Superior temporal gyrus (tissue), 1 donor: ENCODE measurements at regions not wholly inside any gene's neighbourhood (a gene's known extent, or its start where the extent isn't known, plus 50 kb on each side); places are given as distances from the start of the nearest gene placed in this dataset.
A peak's percentile ranks its signal among the peaks of the same experiment; 100 is the strongest.
"Not testable (repeated sequence)": the region's sequence is repeated elsewhere in the genome, so short reads cannot be mapped to it uniquely, and the experiment has no call there.

ENCODE experiments used
- DNase-seq: peaks from one replicate; pipeline ENCODE4 v3.0.0-alpha.2; 2016; ENCODE audit errors: extremely low spot score

DNA sequence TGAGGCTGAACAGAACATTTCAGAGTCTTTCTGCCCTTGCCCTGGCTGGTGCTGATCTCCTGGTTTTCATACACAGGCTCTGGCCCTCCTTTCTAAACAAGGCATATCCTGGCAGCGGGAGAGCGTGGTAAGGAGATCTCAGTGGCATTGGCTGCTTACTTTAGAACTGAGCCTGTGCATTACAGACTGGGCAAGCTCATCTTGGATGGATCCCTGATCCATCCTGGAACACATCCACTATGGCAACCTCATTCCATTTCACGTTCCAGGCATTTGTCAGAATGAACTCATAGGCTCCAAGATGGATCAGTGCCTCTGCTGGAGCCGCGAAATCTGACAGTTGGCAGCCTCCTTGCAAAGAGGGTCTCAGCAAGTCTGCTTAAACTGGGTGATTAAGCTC, 224.5 kb upstream of the PELI2 start:
- DNase-seq = no peak

- no peak for DNase-seq
These were observed 221.2 kb upstream of the PELI2 start for GRCh38 chr14:55897031-55897430.

GRCh38 chr14:55898938-55899337, 219.3 kb upstream of the PELI2 start:
- no peak for DNase-seq

- DNase-seq = no peak
These were observed 218.7 kb upstream of the PELI2 start for GRCh38 chr14:55899531-55899930.

DNA sequence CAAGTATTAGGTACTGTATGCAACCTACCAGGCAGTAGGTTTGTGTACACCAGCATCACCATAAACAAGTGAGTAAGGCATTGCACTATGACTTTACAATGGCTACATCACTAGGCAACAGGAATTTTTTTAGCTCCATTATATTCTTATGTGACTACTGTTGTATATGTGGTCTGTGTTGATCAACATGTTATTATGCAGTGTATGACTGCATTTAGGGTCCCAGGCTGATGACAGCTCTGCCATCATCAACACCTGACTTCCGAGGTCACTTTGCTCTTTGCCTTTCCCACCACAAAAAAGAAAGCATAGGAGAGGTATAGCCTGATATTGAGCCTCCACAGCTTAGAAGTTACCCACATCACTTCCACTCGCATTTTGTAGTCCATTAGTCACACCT, 217.5 kb upstream of the PELI2 start:
- no peak for DNase-seq

GRCh38 chr14:55901291-55901690, 216.9 kb upstream of the PELI2 start:
- no peak for DNase-seq

- DNase-seq = no peak
These were observed 216.0 kb upstream of the PELI2 start for GRCh38 chr14:55902241-55902640.

DNA sequence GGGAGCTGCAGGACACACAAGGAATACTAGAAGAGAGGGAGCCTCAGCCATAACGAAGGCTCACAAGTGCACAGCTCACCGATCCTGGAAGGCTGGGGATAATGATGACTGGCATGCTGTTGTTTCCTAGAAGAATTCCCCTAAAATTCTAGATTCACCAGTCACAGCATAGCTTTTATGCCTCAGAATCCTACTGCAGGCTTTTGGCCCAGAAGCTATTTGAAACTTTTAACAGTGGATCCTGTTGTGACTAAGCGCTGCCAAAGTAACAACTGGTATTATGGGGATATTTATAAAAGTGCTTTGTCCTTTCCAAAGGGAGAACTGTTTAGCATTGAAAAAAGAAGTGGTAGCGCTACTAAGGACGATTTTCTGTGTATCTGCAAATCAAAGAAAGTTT, 214.1 kb upstream of the PELI2 start:
- peak; percentile 38 for DNase-seq

- DNase-seq = no peak
These were observed 210.1 kb upstream of the PELI2 start for GRCh38 chr14:55908106-55908505.

GRCh38 chr14:55909879-55910278, 208.3 kb upstream of the PELI2 start:
- no peak for DNase-seq

DNA sequence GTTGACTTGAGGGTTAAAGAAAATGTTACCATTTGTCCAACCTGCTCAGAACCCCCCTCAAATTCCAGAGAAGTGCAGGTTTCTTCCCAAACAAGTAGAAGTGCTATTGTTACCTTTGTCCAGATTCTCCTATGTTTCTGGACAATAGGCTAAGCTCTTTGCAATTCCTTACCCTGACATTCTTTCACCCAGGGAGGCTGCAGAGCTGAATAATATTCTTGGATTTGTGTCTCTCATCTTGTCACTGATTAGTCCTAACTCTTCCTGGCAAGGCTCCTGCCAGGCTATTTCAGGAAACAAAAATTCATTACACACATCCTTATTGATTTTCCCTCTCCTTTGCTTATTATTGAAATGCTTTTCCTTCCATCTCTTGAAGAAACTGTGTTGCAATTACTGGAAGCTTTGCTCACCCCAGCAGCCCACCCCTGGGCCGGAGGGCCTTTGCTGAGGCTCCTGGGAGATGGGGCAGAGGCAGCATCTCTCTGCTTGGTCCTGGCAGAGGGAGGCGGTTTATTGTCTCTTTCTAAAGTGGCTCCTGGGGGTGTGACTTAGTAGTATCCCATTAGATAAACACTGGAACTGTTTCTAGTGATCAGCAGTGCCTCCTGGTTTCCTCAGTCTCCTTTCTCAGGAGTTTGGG, 207.5 kb upstream of the PELI2 start:
- no peak for DNase-seq

GRCh38 chr14:55911776-55912175, 206.4 kb upstream of the PELI2 start:
- DNase-seq = no peak

DNA sequence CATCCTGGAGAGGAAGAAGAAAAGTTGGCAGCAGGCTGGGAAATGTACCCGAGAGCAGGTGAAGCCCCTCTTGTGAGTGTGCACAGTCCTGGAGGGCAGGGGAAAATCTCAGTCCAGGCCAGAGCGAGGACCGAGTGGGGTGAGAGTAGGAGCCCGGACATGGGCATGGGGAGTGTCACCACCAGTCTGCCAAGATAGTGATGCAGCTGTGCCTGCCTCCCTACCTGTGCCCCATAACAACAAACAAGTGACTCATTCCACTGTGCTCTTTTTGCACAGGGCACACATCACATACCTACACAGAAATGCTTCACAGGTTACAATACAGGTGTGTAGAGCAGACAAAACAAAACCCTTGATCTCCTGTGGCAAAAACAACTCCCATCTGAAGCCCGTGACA, 205.9 kb upstream of the PELI2 start:
- DNase-seq = no peak

DNA sequence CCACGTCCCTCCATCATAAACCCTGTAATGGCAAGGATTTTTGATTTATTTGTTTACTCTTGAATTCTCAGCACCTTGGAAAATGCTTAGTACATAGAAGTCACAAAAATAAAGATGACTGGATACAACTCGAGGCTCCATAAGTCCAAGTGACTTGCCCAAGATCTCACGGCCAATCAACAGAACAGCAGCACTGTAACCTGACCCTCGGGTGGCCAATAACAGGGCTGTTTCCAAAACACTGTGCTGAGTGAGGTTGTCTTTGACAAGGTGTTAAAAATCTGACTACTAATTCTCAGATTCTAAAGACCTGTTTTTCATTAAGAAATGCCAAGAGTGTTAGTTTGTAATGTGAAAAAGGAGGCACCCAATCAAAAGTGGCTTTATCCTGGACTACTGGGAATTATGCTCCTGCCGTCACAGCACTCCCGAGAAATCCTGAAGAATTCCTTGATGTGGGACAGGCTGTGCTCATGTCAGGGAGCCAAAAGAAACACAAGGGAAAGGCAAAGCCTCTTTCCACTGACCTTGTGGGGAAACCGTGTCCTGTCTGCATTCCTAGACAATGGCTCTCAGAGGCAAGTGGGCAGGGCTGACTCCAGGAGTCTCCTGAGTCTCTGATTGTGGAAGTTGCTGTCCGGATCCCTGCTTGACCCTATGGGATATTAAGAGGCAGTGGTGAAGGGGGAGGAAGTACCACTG, 204.7 kb upstream of the PELI2 start:
- no peak for DNase-seq

DNA sequence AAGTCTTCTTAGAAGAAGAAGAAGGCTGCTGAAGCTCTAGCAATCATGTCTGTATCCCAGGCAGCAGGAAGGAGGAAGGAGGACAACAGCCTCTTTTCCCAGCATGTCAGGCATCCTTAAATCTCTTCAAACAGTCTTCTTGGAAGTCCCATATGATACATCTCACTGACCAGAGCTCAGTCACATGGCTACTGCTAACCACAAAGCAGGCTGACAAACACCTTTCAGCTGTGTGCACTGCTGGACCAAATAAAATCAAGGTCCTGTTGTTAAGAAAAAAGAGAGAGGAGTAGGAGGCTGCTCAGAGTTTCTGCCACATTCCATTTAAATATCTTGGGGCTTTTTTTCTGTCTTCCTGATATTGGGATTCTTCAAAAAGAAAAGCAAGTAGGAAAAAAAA, 203.4 kb upstream of the PELI2 start:
- no peak for DNase-seq

DNA sequence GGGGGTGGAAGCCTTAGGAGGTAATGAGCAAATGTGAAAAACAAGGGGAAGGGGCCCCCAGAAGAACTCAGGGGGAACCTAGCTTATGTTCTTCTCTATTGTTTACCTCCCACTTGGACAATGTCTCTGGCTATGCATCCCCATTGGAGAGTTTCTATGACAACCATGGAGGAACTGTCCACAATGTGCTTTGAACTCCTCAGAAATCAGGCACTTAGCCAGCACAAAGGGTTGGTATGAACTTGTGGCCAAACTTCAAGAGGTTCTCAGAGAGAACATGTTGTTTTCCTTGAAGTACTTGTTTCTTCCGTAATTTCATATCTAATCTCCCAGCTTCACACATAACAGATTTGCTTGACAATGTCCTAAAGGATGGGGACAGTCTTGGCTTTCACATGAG, 202.8 kb upstream of the PELI2 start:
- DNase-seq = no peak

DNA sequence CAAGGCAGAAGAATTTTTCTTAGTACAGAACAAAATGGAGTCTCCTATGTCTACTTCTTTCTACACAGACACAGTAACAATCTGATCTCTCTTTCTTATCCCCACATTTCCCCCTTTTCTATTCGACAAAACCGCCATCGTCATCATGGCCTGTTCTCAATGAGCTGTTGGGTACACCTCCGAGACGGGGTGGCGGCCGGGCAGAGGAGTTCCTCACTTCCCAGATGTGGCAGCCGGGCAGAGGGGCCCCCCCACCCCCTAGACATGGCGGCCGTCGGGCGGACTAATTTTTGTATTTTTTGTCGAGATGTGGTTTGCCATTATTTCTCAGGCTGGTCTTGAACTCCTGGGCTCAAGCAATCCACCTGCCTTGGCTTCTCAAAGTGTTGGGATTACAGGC, 198.4 kb upstream of the PELI2 start:
- not testable (repeated sequence) for DNase-seq

DNA sequence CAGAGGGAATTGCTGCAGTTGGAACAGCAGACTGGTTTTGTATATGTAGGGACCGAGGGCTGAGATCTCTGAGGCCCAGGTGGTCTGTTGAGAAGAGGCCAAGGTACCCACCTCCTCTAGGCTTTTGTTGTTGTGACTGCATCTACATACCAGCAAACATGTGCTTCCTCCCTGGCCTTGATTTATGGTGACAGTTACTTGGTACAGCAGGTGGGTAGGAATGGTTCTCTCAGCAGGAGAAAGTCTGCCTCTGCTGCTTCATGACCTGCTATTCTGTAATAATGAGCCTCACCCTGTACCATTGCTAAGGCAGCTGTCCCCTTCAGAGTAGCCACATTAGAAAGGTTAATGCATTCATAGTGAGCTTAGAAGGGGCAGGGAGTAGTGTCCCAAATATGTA, 196.7 kb upstream of the PELI2 start:
- DNase-seq = no peak

- no peak for DNase-seq
These were observed 192.2 kb upstream of the PELI2 start for GRCh38 chr14:55926007-55926406.

DNA sequence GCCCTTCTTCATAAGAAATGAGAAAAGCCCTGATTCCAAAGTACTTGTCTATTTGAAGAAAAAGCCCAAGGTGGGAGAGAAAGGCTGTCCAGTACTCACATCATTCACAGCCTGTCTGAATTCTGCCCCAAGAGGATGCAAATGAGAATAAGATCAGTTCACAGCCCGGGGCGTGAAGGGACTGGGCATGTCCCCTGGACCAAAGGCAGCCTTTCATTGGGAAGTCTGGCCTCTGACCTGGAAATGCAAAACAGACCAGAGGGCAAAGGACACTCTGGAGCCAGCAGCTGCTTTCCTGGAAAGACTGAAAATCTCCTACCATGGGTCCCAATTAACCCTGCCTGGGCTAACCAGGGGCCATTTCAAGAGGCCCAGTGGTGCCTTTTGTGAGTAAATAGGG, 191.2 kb upstream of the PELI2 start:
- DNase-seq = no peak

- no peak for DNase-seq
These were observed 189.9 kb upstream of the PELI2 start for GRCh38 chr14:55928276-55928675.

- no peak for DNase-seq
These were observed 189.1 kb upstream of the PELI2 start for GRCh38 chr14:55929136-55929535.

- no peak for DNase-seq
These were observed 188.0 kb upstream of the PELI2 start for GRCh38 chr14:55930016-55930784.
